ENCODE measurements at regions not wholly inside any gene's neighbourhood (a gene's known extent, or its start where the extent isn't known, plus 50 kb on each side); places are given as distances from the start of the nearest gene placed in this dataset.
A peak's percentile ranks its signal among the peaks of the same experiment; 100 is the strongest.

GRCh38 chrX:13401724-13402123 is 81.9 kb upstream of the ATXN3L start:
- Histone ChIP-seq H3K36me3 (ENCODE audit: low read depth) (no peaks in the 10 kb centered on the region), H3K27me3 (ENCODE audit: insufficient read depth, poor library complexity, severe bottlenecking) (no peaks in the 10 kb centered on the region), H3K27ac (ENCODE audit: poor library complexity, severe bottlenecking) (no peak overlapping the region), H3K4me1 (ENCODE audit: insufficient read depth, poor library complexity, severe bottlenecking) (peaks cover 22% of the 10 kb centered on the region), H3K9me3 (ENCODE audit: severe bottlenecking) (no peaks in the 10 kb centered on the region), H3K4me3 (ENCODE audit: severe bottlenecking) (no peak overlapping the region)
- no peak for TF ChIP-seq CTCF (IDR thresholded peaks at IDR 0.05; ENCODE audit: poor library complexity, severe bottlenecking)
- ATAC-seq (ENCODE audit: low read depth) (no peak), DNase-seq (ENCODE audit: low spot score) (no peak)

GRCh38 chrX:13398839-13399238 is 79.0 kb upstream of the ATXN3L start:
- DNase-seq (ENCODE audit: low spot score) = no peak
- Histone ChIP-seq H3K27ac (ENCODE audit: poor library complexity, severe bottlenecking) (peak overlapping the region; percentile 96), H3K27me3 (ENCODE audit: insufficient read depth, poor library complexity, severe bottlenecking) (no peaks in the 10 kb centered on the region), H3K9me3 (ENCODE audit: severe bottlenecking) (no peaks in the 10 kb centered on the region), H3K36me3 (ENCODE audit: low read depth) (no peaks in the 10 kb centered on the region), H3K4me1 (ENCODE audit: insufficient read depth, poor library complexity, severe bottlenecking) (peaks cover 26% of the 10 kb centered on the region), H3K4me3 (ENCODE audit: severe bottlenecking) (no peak overlapping the region)
- ATAC-seq (ENCODE audit: low read depth) = no peak
- no peak for TF ChIP-seq CTCF (IDR thresholded peaks at IDR 0.05; ENCODE audit: poor library complexity, severe bottlenecking)

GRCh38 chrX:13397878-13398818 is 78.3 kb upstream of the ATXN3L start:
- no peak overlapping the region for H3K4me3 ChIP-seq (ENCODE audit: severe bottlenecking)
- DNase-seq (ENCODE audit: low spot score) (peak; percentile 84), ATAC-seq (ENCODE audit: low read depth) (peak; percentile 94)
- H3K36me3 ChIP-seq (ENCODE audit: low read depth) = no peaks in the 10 kb centered on the region
- TF ChIP-seq CTCF (IDR thresholded peaks at IDR 0.05; ENCODE audit: poor library complexity, severe bottlenecking) = no peak
- H3K27ac ChIP-seq (ENCODE audit: poor library complexity, severe bottlenecking) = peak overlapping the region; percentile 96
- peaks cover 26% of the 10 kb centered on the region for H3K4me1 ChIP-seq (ENCODE audit: insufficient read depth, poor library complexity, severe bottlenecking)
- no peaks in the 10 kb centered on the region for H3K9me3 ChIP-seq (ENCODE audit: severe bottlenecking)
- no peaks in the 10 kb centered on the region for H3K27me3 ChIP-seq (ENCODE audit: insufficient read depth, poor library complexity, severe bottlenecking)

DNA sequence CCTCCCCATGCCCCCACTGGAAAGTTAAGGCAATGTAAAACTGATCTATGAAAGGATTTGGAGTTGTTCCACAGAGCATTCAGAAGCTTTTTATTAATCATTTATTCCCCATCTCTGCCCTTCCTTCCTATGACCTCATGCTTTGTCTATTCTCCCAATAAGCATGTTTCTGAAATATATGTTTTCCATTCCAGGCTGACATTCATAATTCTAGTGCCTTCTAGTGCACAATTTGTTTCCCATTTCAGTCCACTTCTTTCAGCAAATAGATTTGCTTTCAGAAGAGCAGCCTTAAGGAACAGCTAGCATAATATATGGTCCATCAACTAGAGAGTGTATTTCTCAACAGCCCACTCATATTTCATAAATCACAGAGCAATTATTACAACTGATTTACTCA is 77.1 kb upstream of the ATXN3L start:
- Histone ChIP-seq H3K9me3 (ENCODE audit: severe bottlenecking) (no peaks in the 10 kb centered on the region), H3K36me3 (ENCODE audit: low read depth) (no peaks in the 10 kb centered on the region), H3K27me3 (ENCODE audit: insufficient read depth, poor library complexity, severe bottlenecking) (no peaks in the 10 kb centered on the region), H3K27ac (ENCODE audit: poor library complexity, severe bottlenecking) (peak overlapping the region; percentile 96), H3K4me3 (ENCODE audit: severe bottlenecking) (no peak overlapping the region), H3K4me1 (ENCODE audit: insufficient read depth, poor library complexity, severe bottlenecking) (peaks cover 26% of the 10 kb centered on the region)
- no peak for ATAC-seq (ENCODE audit: low read depth)
- no peak for DNase-seq (ENCODE audit: low spot score)
- TF ChIP-seq CTCF (IDR thresholded peaks at IDR 0.05; ENCODE audit: poor library complexity, severe bottlenecking) = no peak

DNA sequence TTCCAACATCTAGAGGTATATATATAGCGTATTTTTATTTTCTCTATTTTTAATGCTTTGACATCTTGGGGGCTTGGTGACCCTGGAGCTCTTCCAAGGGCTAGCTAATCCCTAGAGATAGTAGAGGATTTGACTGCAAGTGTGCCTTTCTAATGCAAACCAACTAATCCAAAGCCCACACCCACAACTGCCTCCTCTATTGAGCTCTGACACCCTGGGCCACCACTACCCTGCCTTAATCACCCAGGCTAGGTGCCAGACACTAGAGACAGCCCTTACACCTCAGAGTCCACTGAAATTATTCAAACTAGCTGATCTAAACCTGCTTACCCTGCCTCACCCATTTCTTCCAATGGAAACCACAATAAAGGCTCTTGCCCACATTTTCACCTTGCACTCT is 69.6 kb upstream of the ATXN3L start:
- no peak for TF ChIP-seq CTCF (IDR thresholded peaks at IDR 0.05; ENCODE audit: poor library complexity, severe bottlenecking)

More for the DNA sequence above, 69.6 kb upstream of the ATXN3L start:
- no peaks in the 10 kb centered on the region for H3K27me3 ChIP-seq (ENCODE audit: insufficient read depth, poor library complexity, severe bottlenecking)
- no peaks in the 10 kb centered on the region for H3K9me3 ChIP-seq (ENCODE audit: severe bottlenecking)
- no peak overlapping the region for H3K27ac ChIP-seq (ENCODE audit: poor library complexity, severe bottlenecking)
- DNase-seq (ENCODE audit: low spot score) (no peak), ATAC-seq (ENCODE audit: low read depth) (no peak)
- H3K36me3 ChIP-seq (ENCODE audit: low read depth) = no peaks in the 10 kb centered on the region
- H3K4me3 ChIP-seq (ENCODE audit: severe bottlenecking) = no peak overlapping the region
- H3K4me1 ChIP-seq (ENCODE audit: insufficient read depth, poor library complexity, severe bottlenecking) = no peaks in the 10 kb centered on the region
